Lung (tissue), 11 donors: ENCODE measurements at regions not wholly inside any gene's neighbourhood (a gene's known extent, or its start where the extent isn't known, plus 50 kb on each side); places are given as distances from the start of the nearest gene placed in this dataset.

ENCODE experiments used
- ATAC-seq: fragments of 200-7000 bp; cut with Tn5 transposase; one replicate; pipeline ENCODE4 v1.9.1; 2020; ENCODE audit warnings: moderate number of reproducible peaks; ENCODE audit not compliant: insufficient read depth, low FRiP score
- DNase-seq, 3 donors: peaks; one replicate each; pipeline ENCODE4 v3.0.0-alpha.2; 2013 to 2017
- H3K27ac ChIP-seq, 2 donors: one replicate each; pipeline ENCODE4 v1.5.1; 2013; ENCODE audit warnings: mild to moderate bottlenecking in 2 of 2, moderate library complexity in 2 of 2, control low read depth in 1 of 2, inconsistent platforms in 1 of 2, low read depth in 1 of 2, low read length in 1 of 2
- H3K27me3 ChIP-seq, 3 donors: one replicate each; pipeline ENCODE4 v1.5.1; 2013; ENCODE audit warnings: low read length in 2 of 3; ENCODE audit not compliant: control insufficient read depth in 3 of 3, insufficient read depth in 3 of 3
- H3K36me3 ChIP-seq, 4 donors: one replicate each; pipeline ENCODE4 v1.5.1; 2013; ENCODE audit warnings: low read length in 4 of 4, mild to moderate bottlenecking in 1 of 4, moderate library complexity in 1 of 4; ENCODE audit not compliant: control insufficient read depth in 4 of 4, insufficient read depth in 4 of 4
- H3K4me1 ChIP-seq, 5 donors: one replicate each; pipeline ENCODE4 v1.5.1; 2013; ENCODE audit warnings: low read length in 5 of 5, mild to moderate bottlenecking in 2 of 5, moderate library complexity in 1 of 5; ENCODE audit not compliant: control insufficient read depth in 5 of 5, insufficient read depth in 5 of 5
- H3K4me3 ChIP-seq: one replicate; pipeline ENCODE4 v1.5.1; 2013; ENCODE audit warnings: mild to moderate bottlenecking, control low read depth, moderate library complexity
- H3K9ac ChIP-seq, 2 donors: one replicate each; pipeline ENCODE4 v1.5.1; 2013; ENCODE audit warnings: low read length in 2 of 2, control low read depth in 1 of 2; ENCODE audit not compliant: insufficient read depth in 1 of 2
- H3K9me3 ChIP-seq, 4 donors: one replicate each; pipeline ENCODE4 v1.5.1; 2013; ENCODE audit warnings: low read length in 3 of 4, mild to moderate bottlenecking in 1 of 4, moderate library complexity in 1 of 4; ENCODE audit not compliant: control insufficient read depth in 4 of 4, insufficient read depth in 3 of 4
- CTCF ChIP-seq: IDR thresholded peaks from 2 replicates; pipeline ENCODE4 v1.5.1; 2012; ENCODE audit warnings: mild to moderate bottlenecking; ENCODE audit errors: control extremely low read depth, extremely low read depth
- WGBS, 2 donors: extraction: QIAGEN DNeasy Blood & Tissue Kit; methylation state at CpG; one replicate each; pipeline ENCODE4 v1.1.7; 2013; 5-methylcytosine and 5-hydroxymethylcytosine counted together
- donor health status: control.
- donor health status: control.
- donor health status: Bipolar disorder and iron deficiency.
- donor health status: healthy.
- donor health status: DM: yes; HTN: yes; CAD: no.

- Histone ChIP-seq H3K27ac (no peak overlapping the region), H3K9ac (no peak overlapping the region), H3K9me3 (no peaks in the 10 kb centered on the region), H3K4me3 (no peak overlapping the region), H3K27me3 (no peaks in the 10 kb centered on the region), H3K36me3 (no peaks in the 10 kb centered on the region), H3K4me1 (peaks cover 0 to 8% (median 0%) of the 10 kb centered on the region in 5 donors)
- no peak for ATAC-seq
- no peak for TF ChIP-seq CTCF
- DNase-seq: peak in 2 of 3 donors; percentile 18 to 58
- 68 to 81% methylated on average over 13 of the region's 13 CpGs for WGBS, 2 donors
Observed at GRCh38 chr20:48339190-48339985, 488.4 kb downstream of the PREX1 start.

GRCh38 chr20:48338717-48339116 lies 489.1 kb downstream of the PREX1 start:
- WGBS, 2 donors: 76 to 85% methylated on average over 7 of the region's 7 CpGs
- ATAC-seq (no peak), DNase-seq (no peak)

GRCh38 chr20:48336597-48336996 lies 491.2 kb downstream of the PREX1 start:
- 85 to 86% methylated on average over 6 of the region's 6 CpGs for WGBS, 2 donors
- no peak for ATAC-seq

More at GRCh38 chr20:48338717-48339116, 489.1 kb downstream of the PREX1 start:
- Histone ChIP-seq H3K4me1 (peaks cover 0 to 8% (median 0%) of the 10 kb centered on the region in 5 donors), H3K27me3 (no peaks in the 10 kb centered on the region), H3K9me3 (no peaks in the 10 kb centered on the region), H3K9ac (no peak overlapping the region), H3K36me3 (no peaks in the 10 kb centered on the region), H3K27ac (no peak overlapping the region), H3K4me3 (no peak overlapping the region)
- no peak for TF ChIP-seq CTCF

More at GRCh38 chr20:48336597-48336996, 491.2 kb downstream of the PREX1 start:
- Histone ChIP-seq H3K4me3 (no peak overlapping the region), H3K9me3 (no peaks in the 10 kb centered on the region), H3K27ac (no peak overlapping the region), H3K27me3 (no peaks in the 10 kb centered on the region), H3K4me1 (peaks cover 0 to 8% (median 0%) of the 10 kb centered on the region in 5 donors), H3K36me3 (no peaks in the 10 kb centered on the region), H3K9ac (no peak overlapping the region)
- DNase-seq: no peak
- TF ChIP-seq CTCF: no peak
